Chondrocyte (in vitro differentiated cells): ENCODE measurements at regions not wholly inside any gene's neighbourhood (a gene's known extent, or its start where the extent isn't known, plus 50 kb on each side); places are given as distances from the start of the nearest gene placed in this dataset.

Experiments
- DNase-seq: peaks from one replicate; pipeline ENCODE4 v3.0.0; 2021; ENCODE audit warnings: mixed read lengths, low spot score
- H3K27ac Mint-ChIP-seq: one replicate; pipeline ENCODE4 v1.8.0; 2021; ENCODE audit warnings: mild to moderate bottlenecking, moderate library complexity, mixed read lengths; ENCODE audit not compliant: unreplicated experiment
- H3K27me3 Mint-ChIP-seq: 2 replicates; pipeline ENCODE4 v1.8.0; 2021; ENCODE audit warnings: low read depth, mixed read lengths
- H3K36me3 Mint-ChIP-seq: 2 replicates; pipeline ENCODE4 v1.8.0; 2021; ENCODE audit warnings: low read depth, mixed read lengths
- H3K4me1 Mint-ChIP-seq: 2 replicates; pipeline ENCODE4 v1.8.0; 2021; ENCODE audit warnings: low read depth, mild to moderate bottlenecking, mixed read lengths
- H3K4me3 Mint-ChIP-seq: one replicate; pipeline ENCODE4 v1.8.0; 2021; ENCODE audit warnings: mild to moderate bottlenecking, moderate library complexity, mixed read lengths; ENCODE audit not compliant: unreplicated experiment
- H3K9me3 Mint-ChIP-seq: 2 replicates; pipeline ENCODE4 v1.8.0; 2021; ENCODE audit warnings: low read depth, mixed read lengths
- CTCF ChIP-seq: fragments of 200-600 bp; sonication (generic); IDR thresholded peaks from 2 replicates; pipeline ENCODE4 v1.5.0; 2021; ENCODE audit warnings: antibody characterized with exemption, mild to moderate bottlenecking, moderate library complexity

GRCh38 chr7:116356333-116356965 lies 143.1 kb upstream of the CAV2 start:
- Mint-ChIP-seq H3K9me3 (peaks cover 2% of the 10 kb centered on the region), H3K27me3 (no peaks in the 10 kb centered on the region), H3K36me3 (no peaks in the 10 kb centered on the region), H3K27ac (peak overlapping the region; percentile 98), H3K4me3 (no peak overlapping the region), H3K4me1 (peaks cover 57% of the 10 kb centered on the region)
- TF ChIP-seq CTCF, result no peak
- DNase-seq, result no peak

DNA sequence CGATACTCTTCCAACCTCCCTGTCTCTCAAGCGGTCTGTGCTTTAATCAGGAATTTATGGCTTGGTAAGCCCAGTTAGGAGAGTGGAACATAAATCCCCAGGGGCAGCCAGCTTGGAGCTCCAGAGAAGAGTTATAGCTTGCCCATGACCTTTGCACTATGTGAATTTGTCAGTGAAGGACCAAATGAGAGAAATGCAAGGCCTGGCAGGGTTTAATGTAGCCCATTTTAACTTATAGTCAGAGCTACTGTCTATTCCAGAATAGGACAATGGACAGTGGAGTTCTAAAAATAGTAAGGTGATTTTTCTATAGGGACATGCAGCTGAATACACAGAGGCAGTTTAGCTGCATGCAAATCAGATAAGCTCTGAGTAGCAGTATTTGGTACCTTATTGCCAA lies 142.6 kb upstream of the CAV2 start:
- peak overlapping the region; percentile 69 for H3K27ac Mint-ChIP-seq
- no peak for DNase-seq
- peaks cover 3% of the 10 kb centered on the region for H3K9me3 Mint-ChIP-seq
- no peak for TF ChIP-seq CTCF
- peaks cover 60% of the 10 kb centered on the region for H3K4me1 Mint-ChIP-seq
- no peaks in the 10 kb centered on the region for H3K36me3 Mint-ChIP-seq
- H3K4me3 Mint-ChIP-seq, result no peak overlapping the region
- no peaks in the 10 kb centered on the region for H3K27me3 Mint-ChIP-seq

DNA sequence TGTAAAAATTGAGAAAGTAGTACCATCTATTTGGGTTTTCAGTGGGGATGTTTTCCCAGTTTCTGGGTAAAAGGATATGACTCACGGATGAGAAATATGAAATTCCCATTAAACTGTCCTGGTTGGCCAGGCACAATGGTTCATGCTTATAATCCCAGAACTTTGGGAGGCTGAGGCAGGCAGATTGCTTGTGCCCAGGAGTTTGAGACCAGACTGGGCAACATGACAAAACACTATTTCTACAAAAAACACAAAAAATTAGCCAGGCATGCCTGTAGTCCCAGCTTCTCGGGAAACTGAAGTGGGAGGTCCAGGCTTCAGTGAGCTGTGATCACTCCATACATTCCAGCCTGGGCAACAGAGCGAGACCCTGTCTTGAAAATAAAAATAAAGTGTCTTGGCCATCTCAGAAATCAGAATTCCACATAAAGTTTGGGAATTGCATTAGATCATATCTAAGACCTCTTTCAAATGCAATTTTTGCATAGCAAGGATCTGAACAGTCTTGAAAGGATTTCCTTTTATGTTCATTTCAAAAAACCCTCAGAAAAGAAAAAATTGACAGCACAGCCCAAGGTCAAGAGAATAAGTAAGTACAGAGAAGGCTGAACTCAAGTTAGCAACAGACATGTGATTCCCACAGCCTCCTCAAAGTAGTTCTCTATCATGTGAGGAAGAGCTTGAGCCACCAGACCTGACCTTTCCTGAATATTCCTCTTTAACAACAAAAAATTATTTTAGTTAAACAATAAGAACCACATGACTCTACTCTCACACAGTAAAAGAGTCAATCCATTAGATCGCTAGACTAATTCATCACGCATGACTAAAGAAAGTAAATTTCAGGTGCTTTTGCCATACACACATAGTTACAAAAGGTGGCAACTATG lies 141.5 kb upstream of the CAV2 start:
- TF ChIP-seq CTCF, result no peak
- no peak overlapping the region for H3K4me3 Mint-ChIP-seq
- H3K27ac Mint-ChIP-seq, result peak overlapping the region; percentile 77
- DNase-seq, result no peak
- no peaks in the 10 kb centered on the region for H3K27me3 Mint-ChIP-seq
- peaks cover 5% of the 10 kb centered on the region for H3K9me3 Mint-ChIP-seq
- no peaks in the 10 kb centered on the region for H3K36me3 Mint-ChIP-seq
- peaks cover 68% of the 10 kb centered on the region for H3K4me1 Mint-ChIP-seq

DNA sequence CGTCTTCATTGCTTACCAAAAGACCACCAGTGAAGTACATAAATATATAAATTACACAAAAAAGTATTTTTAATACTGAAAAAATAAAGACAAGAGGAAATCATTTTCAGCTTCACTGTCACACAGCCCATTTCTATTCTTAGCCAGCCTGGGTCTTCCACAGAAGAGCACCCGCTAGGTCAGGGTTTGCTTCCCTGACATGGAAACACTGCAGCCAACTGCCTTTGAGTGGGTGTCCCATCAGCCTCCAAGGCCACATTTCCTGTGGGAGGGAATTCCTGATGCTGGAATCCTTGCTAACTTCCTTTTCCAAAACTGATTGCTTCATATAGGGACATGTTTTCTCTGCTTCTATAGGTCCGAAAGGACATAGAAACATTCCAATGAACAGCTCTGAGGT lies 137.8 kb upstream of the CAV2 start:
- TF ChIP-seq CTCF, result no peak
- no peak overlapping the region for H3K4me3 Mint-ChIP-seq
- H3K4me1 Mint-ChIP-seq, result peaks cover 43% of the 10 kb centered on the region
- H3K36me3 Mint-ChIP-seq, result no peaks in the 10 kb centered on the region
- H3K27ac Mint-ChIP-seq, result no peak overlapping the region
- no peaks in the 10 kb centered on the region for H3K27me3 Mint-ChIP-seq
- no peak for DNase-seq
- H3K9me3 Mint-ChIP-seq, result peaks cover 5% of the 10 kb centered on the region

- no peaks in the 10 kb centered on the region for H3K36me3 Mint-ChIP-seq
- H3K4me1 Mint-ChIP-seq, result peaks cover 25% of the 10 kb centered on the region
- TF ChIP-seq CTCF, result no peak
- H3K4me3 Mint-ChIP-seq, result no peak overlapping the region
- H3K9me3 Mint-ChIP-seq, result peaks cover 3% of the 10 kb centered on the region
- DNase-seq, result no peak
- peak overlapping the region; percentile 4 for H3K27ac Mint-ChIP-seq
- no peaks in the 10 kb centered on the region for H3K27me3 Mint-ChIP-seq
These were observed 135.7 kb upstream of the CAV2 start for GRCh38 chr7:116363637-116364432.
